NCI-H748 treated with DMSO at 0.1 percent for 48 hours (cell line): ENCODE measurements at regions not wholly inside any gene's neighbourhood (a gene's known extent, or its start where the extent isn't known, plus 50 kb on each side); places are given as distances from the start of the nearest gene placed in this dataset.

Experiments
- DNase-seq: peaks from one replicate; lab custom pipeline; 2025; lab: John Stamatoyannopoulos, UW

GRCh38 chr16:85187886-85188285 is 75.6 kb upstream of the CIBAR2 start:
- DNase-seq, result no peak

GRCh38 chr16:85188822-85189672 is 76.8 kb upstream of the CIBAR2 start:
- no peak for DNase-seq

DNA sequence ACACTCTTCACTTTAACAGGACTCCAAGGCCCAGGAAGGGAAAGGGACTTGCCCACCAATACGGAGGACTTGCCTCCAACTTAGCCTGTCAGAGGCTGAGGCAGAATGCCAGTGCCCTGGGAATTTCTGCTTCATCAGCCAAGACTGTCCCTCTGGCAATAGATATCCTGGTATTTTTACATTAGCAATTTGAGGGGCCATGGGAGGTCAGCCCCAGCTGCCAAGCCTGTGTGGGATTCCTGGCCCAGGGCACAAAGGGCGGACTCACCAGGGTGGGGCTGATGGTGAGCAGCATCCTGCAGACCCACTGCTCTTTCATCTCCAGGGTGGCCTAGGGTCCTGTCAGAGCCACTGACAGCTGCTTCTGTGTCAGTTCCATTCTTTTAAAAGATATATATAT is 78.3 kb upstream of the CIBAR2 start:
- DNase-seq, result no peak

GRCh38 chr16:85191341-85191965 is 79.2 kb upstream of the CIBAR2 start:
- no peak for DNase-seq

GRCh38 chr16:85192238-85193114 is 80.2 kb upstream of the CIBAR2 start:
- DNase-seq, result no peak

DNA sequence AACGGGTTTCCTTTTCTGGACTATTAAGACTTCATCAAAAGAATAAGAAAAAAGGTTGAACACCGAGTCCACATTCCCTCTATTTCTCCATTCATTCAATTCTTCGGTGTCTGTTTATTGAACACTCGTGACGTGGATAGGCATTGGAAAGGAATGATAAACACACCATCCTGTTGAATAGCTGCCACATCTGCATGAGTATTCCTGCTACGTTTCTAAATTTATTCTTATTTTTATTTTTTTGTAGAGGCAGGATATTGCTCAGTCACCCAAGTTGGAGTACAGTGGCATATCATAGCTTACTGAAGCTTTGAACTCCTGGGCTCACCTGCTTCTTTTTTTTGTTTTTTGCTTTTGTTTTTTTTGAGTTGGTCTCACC is 80.8 kb upstream of the CIBAR2 start:
- no peak for DNase-seq

GRCh38 chr16:85193876-85194275 is 81.6 kb upstream of the CIBAR2 start:
- no peak for DNase-seq

- no peak for DNase-seq
Observed at GRCh38 chr16:85194307-85195270, 82.3 kb upstream of the CIBAR2 start.

DNA sequence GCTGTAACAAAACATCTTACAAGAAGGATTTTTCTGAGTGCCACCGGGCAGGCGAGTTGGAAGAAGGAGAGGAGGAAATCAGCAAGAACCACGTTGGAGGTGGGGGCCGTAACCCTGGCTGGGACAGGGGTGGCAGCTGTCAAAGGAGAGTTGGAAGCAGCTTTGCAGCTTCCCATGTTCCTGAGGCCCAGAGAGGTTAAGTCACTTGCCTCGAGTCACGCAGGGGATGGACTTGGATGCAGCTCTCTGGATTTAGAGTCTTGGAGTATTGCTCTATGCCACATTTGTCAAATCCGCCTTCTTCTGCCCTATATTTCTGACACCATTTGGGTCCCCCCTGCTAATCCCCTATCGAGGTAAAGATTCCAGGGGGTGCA is 83.0 kb upstream of the CIBAR2 start:
- no peak for DNase-seq

DNA sequence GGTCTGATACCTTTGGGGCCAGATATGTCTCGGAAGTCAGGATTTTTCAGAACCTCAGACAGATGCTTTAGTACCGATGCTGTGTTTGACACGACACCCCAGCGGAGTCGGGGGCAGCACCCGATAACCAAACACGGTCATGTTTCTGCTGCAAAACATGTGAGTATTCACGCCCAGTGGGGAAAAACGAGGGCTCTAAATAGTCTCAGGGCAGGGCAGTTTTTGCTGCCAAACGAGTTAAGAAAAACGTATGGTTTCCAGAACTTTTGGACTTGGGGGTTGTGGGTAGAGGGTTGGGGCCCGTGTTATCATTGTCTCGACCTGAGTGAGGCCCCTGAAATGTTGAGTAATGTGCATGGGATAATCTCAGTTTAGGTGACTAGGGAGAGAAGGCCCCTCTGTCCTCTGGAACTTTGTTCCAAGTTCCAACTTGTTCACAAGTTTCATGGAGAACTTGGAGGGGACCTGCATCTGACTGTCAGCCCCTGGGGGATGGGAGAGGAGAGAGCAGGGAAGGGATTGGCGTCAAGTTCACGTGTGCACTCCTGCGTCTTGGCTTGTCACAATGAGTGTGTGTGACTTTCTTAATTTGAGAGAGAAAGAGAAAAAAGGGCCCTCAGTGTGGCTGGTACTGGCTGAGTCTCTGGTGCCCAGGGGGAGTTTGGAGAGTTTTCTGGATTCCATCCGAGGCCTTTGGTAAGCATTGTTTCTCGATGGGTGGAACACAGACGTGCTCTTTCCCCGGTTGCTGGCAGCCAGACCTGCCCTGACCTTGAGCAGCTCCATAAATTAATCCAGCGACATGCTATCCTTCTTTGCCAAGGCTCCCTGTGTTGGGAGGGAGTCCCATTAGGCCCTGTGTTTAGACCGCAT is 83.9 kb upstream of the CIBAR2 start:
- DNase-seq, result no peak

DNA sequence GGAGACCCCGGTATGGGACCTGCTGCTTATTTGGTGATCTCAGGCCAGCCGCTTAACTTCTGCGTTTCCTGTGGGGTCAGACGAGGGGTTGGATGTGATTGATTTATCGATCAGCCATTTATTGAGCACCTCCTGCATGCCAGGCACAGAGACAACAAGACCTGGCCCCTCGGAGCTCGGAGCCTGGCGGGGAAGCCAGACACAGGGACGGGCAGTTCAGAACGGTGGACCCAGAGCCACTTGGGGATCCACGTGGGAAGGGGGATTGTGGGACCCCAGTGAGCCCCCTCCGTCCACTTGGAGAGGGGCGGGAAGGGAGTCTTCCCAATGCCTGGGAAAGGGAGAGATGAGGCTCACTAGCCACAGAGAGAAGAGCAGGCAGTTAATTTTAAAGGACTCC is 84.7 kb upstream of the CIBAR2 start:
- no peak for DNase-seq

DNA sequence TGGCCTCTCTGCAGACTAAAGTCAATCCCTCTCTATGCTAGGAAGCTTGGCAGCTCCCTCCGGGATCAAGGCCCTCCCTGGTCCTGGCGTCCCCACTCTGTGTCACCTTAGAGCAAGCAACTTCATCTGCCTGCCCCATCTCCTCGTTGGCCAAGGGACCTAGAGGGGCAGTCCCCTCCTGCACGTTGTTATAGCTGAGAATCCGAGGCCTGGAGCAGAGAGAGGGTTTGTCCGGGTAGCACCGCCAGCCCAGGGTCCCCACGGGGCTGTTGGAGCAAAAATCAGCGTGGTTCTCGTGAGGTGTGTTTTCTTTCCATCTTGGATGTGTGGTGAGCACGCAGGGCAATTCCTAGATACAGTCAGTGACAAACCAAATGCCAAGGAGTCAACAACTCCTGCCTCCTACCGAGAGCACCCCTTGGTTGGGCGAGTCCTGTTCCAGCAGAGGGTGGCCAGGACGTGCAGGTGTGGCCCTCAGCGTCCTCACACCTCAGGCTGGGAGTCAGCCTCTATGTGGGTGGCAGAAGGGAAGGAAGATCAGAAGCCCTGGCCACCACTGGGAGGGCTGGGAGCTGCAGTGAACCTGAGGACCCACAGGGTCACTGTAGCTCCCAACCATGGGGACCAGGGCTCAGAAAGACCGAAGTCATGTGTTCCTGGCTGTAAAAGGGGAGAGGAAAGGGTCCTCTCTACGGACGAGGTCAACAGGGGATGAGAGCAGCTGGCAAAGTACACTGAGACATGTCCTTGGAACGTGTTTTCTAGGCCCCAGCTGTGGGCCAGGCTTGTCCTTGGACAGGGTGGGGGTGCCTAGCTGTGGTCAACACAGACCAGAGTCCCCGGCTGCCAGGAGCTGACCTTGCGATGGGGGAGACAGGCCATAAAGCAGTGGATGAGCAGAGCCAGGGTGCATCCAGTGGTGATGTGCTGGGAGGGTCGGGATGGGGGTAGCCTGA is 85.6 kb upstream of the CIBAR2 start:
- no peak for DNase-seq

DNA sequence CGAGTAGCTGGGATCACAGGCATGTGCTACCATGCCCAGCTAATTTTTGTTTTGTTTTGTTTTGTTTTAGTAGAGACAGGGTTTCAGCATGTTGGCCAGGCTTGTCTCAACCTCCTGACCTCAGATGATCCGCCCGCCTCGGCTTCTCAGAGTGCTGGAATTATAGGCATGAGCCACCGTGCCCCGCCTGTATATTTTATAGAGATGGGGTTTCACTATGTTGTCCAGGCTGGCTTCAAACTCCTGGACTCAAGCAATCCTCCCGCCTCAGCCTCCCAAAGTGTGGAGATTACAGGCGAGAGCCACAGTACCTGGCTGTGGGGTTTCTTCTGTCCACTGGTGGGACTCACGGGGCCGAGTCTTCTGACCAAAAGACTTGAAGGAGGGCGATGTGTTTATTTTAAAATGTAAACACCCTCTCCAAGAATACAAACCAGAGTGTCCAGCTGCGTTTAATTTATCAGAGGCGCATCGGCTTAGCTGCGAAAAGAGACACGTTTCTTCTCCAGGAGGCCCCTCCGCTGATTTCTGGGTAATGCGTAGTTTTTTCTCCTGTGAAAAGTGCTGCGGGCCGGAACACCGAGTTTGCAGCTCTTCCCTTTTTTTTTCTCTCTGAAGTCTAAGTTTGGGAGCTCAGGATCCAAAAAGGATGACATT is 86.9 kb upstream of the CIBAR2 start:
- no peak for DNase-seq

DNA sequence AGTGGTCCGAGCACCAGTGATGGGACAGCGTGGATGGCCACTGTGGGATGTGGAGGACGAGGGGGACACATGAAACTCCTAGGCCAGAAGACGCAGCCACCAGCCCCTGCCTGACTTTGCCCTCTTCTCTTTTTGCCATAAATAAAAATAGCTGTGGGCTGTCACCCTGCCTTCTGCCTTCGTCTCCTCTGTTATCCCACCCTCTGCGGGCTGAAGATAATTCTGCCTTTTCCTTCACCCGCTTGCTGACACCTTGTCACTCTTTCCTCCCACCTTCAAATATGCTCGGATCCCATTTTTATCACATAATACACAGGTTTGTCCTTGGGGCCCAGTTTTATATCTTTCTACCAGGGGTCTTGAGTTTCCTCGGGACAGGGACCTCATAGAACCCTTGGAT is 87.6 kb upstream of the CIBAR2 start:
- DNase-seq, result no peak

GRCh38 chr16:85200471-85201278 is 88.4 kb upstream of the CIBAR2 start:
- no peak for DNase-seq

- no peak for DNase-seq
Observed at GRCh38 chr16:85201574-85201973, 89.3 kb upstream of the CIBAR2 start.

GRCh38 chr16:85202051-85202601 is 89.9 kb upstream of the CIBAR2 start:
- DNase-seq, result no peak
